ENCODE measurements at regions not wholly inside any gene's neighbourhood (a gene's known extent, or its start where the extent isn't known, plus 50 kb on each side); places are given as distances from the start of the nearest gene placed in this dataset.

- DNase-seq (ENCODE audit: low read depth), result no peak
- no peak for TF ChIP-seq CTCF (conservative IDR thresholded peaks at IDR 0.05; ENCODE audit: low read depth, low read length)
These were observed 304.7 kb upstream of the ROBO2 start for GRCh38 chr3:76735152-76735551.

GRCh38 chr3:76753599-76753998, 286.3 kb upstream of the ROBO2 start:
- DNase-seq (ENCODE audit: low read depth), result peak; percentile 40
- TF ChIP-seq CTCF (conservative IDR thresholded peaks at IDR 0.05; ENCODE audit: low read depth, low read length), result peak; percentile 59
- no peak overlapping the region for H3K4me3 ChIP-seq (ENCODE audit: low read depth, low read length)

More at GRCh38 chr3:76735152-76735551, 304.7 kb upstream of the ROBO2 start:
- no peak overlapping the region for H3K4me3 ChIP-seq (ENCODE audit: low read depth, low read length)

- H3K4me3 ChIP-seq (ENCODE audit: low read depth, low read length), result no peak overlapping the region
- no peak for TF ChIP-seq CTCF (conservative IDR thresholded peaks at IDR 0.05; ENCODE audit: low read depth, low read length)
- DNase-seq (ENCODE audit: low read depth), result no peak
These were observed 285.7 kb upstream of the ROBO2 start for GRCh38 chr3:76754247-76754646.

GRCh38 chr3:76756577-76756976, 283.3 kb upstream of the ROBO2 start:
- no peak for TF ChIP-seq CTCF (conservative IDR thresholded peaks at IDR 0.05; ENCODE audit: low read depth, low read length)
- no peak overlapping the region for H3K4me3 ChIP-seq (ENCODE audit: low read depth, low read length)
- DNase-seq (ENCODE audit: low read depth), result no peak

GRCh38 chr3:76760336-76760735, 279.6 kb upstream of the ROBO2 start:
- TF ChIP-seq CTCF (conservative IDR thresholded peaks at IDR 0.05; ENCODE audit: low read depth, low read length), result no peak
- H3K4me3 ChIP-seq (ENCODE audit: low read depth, low read length), result no peak overlapping the region
- no peak for DNase-seq (ENCODE audit: low read depth)

GRCh38 chr3:76765511-76765910, 274.4 kb upstream of the ROBO2 start:
- no peak for DNase-seq (ENCODE audit: low read depth)
- no peak overlapping the region for H3K4me3 ChIP-seq (ENCODE audit: low read depth, low read length)
- TF ChIP-seq CTCF (conservative IDR thresholded peaks at IDR 0.05; ENCODE audit: low read depth, low read length), result no peak

GRCh38 chr3:76768912-76769311, 271.0 kb upstream of the ROBO2 start:
- H3K4me3 ChIP-seq (ENCODE audit: low read depth, low read length), result no peak overlapping the region
- TF ChIP-seq CTCF (conservative IDR thresholded peaks at IDR 0.05; ENCODE audit: low read depth, low read length), result no peak
- DNase-seq (ENCODE audit: low read depth), result no peak
